ENCODE measurements at regions not wholly inside any gene's neighbourhood (a gene's known extent, or its start where the extent isn't known, plus 50 kb on each side); places are given as distances from the start of the nearest gene placed in this dataset.

- Histone ChIP-seq H3K4me3 (ENCODE audit: control extremely low read depth in 1 of 5, extremely low read depth in 1 of 5, insufficient read depth in 1 of 5, low read depth in 2 of 5, low read length in 4 of 5) (no peak overlapping the region), H3K36me3 (replicated peaks in 1 of 2; ENCODE audit: control extremely low read depth in 1 of 2, control insufficient read depth in 1 of 2, extremely low read depth in 1 of 2, insufficient read depth in 2 of 2, low read length in 1 of 2) (no peaks in the 10 kb centered on the region), H3K79me2 (ENCODE audit: control insufficient read depth, insufficient read depth, low read length) (no peaks in the 10 kb centered on the region), H3K4me1 (ENCODE audit: control insufficient read depth in 2 of 2, insufficient read depth in 2 of 2, low read length in 2 of 2) (no peaks in the 10 kb centered on the region), H3K9me3 (ENCODE audit: control extremely low read depth in 1 of 3, control insufficient read depth in 2 of 3, insufficient read depth in 1 of 3, low read length in 2 of 3) (peaks cover 0 to 27% (median 0%) of the 10 kb centered on the region in 3 donors), H2AFZ (ENCODE audit: insufficient read depth, low read depth, low read length, poor library complexity, severe bottlenecking) (no peak overlapping the region), H3K4me2 (replicated peaks; ENCODE audit: low read depth, low read length, poor library complexity, severe bottlenecking) (no peak overlapping the region), H3K27me3 (replicated peaks in 1 of 4; ENCODE audit: control extremely low read depth in 1 of 4, control insufficient read depth in 3 of 4, insufficient read depth in 4 of 4, low read length in 3 of 4) (peaks cover 0 to 2% (median 0%) of the 10 kb centered on the region in 4 experiments), H3K27ac (ENCODE audit: low read length in 2 of 2) (no peak overlapping the region), H3K9ac (ENCODE audit: low read length) (no peak overlapping the region), H4K20me1 (ENCODE audit: control insufficient read depth, insufficient read depth, low read length, poor library complexity, severe bottlenecking) (no peaks in the 10 kb centered on the region)
- H3K4me1 Mint-ChIP-seq, result no peaks in the 10 kb centered on the region
- ChIA-PET POLR2A (no interaction called here), CTCF (no interaction called here)
- WGBS (ENCODE audit: insufficient coverage), result 84% methylated on average over 12 of the region's 17 CpGs
- DNase-seq, result no peak
- H3K9me3 Mint-ChIP-seq (ENCODE audit: insufficient read depth), result peaks cover 2% of the 10 kb centered on the region
- no peak overlapping the region for H3K4me3 Mint-ChIP-seq
- intact Hi-C loops (cut with micrococcal nuclease), result no loop called here
- TF ChIP-seq EZH2 (IDR thresholded peaks at IDR 0.05; ENCODE audit: borderline replicate concordance, insufficient read depth, low read depth, low read length, poor library complexity, severe bottlenecking) (no peak), CTCF (IDR thresholded peaks at IDR 0.05) (no peak)
- no peak for ATAC-seq (ENCODE audit: low read depth)
- no peaks in the 10 kb centered on the region for H3K27me3 Mint-ChIP-seq
- H3K27ac Mint-ChIP-seq, result no peak overlapping the region
Observed at GRCh38 chr2:238726670-238727584, 121.0 kb upstream of the TWIST2 start.

- no peaks in the 10 kb centered on the region for H3K4me1 ChIP-seq (ENCODE audit: control insufficient read depth in 2 of 2, insufficient read depth in 2 of 2, low read length in 2 of 2)
- no peaks in the 10 kb centered on the region for H4K20me1 ChIP-seq (ENCODE audit: control insufficient read depth, insufficient read depth, low read length, poor library complexity, severe bottlenecking)
- H3K9me3 ChIP-seq (ENCODE audit: control extremely low read depth in 1 of 3, control insufficient read depth in 2 of 3, insufficient read depth in 1 of 3, low read length in 2 of 3), result peaks cover 0 to 19% (median 0%) of the 10 kb centered on the region in 3 donors
- H3K9ac ChIP-seq (ENCODE audit: low read length), result no peak overlapping the region
- H3K27ac ChIP-seq (ENCODE audit: low read length in 2 of 2), result no peak overlapping the region
- H2AFZ ChIP-seq (ENCODE audit: insufficient read depth, low read depth, low read length, poor library complexity, severe bottlenecking), result no peak overlapping the region
- H3K4me2 ChIP-seq (replicated peaks; ENCODE audit: low read depth, low read length, poor library complexity, severe bottlenecking), result no peak overlapping the region
- no peak overlapping the region for H3K4me3 Mint-ChIP-seq
- H3K4me3 ChIP-seq (ENCODE audit: control extremely low read depth in 1 of 5, extremely low read depth in 1 of 5, insufficient read depth in 1 of 5, low read depth in 2 of 5, low read length in 4 of 5), result no peak overlapping the region
- H3K27ac Mint-ChIP-seq, result no peak overlapping the region
- H3K79me2 ChIP-seq (ENCODE audit: control insufficient read depth, insufficient read depth, low read length), result no peaks in the 10 kb centered on the region
- ChIA-PET CTCF (no interaction called here), POLR2A (no interaction called here)
- TF ChIP-seq CTCF (IDR thresholded peaks at IDR 0.05) (no peak), EZH2 (IDR thresholded peaks at IDR 0.05; ENCODE audit: borderline replicate concordance, insufficient read depth, low read depth, low read length, poor library complexity, severe bottlenecking) (no peak)
- WGBS (ENCODE audit: insufficient coverage), result 97% methylated on average over 3 of the region's 11 CpGs
- no peak for ATAC-seq (ENCODE audit: low read depth)
- DNase-seq, result no peak
- H3K9me3 Mint-ChIP-seq (ENCODE audit: insufficient read depth), result peaks cover 4% of the 10 kb centered on the region
- H3K27me3 Mint-ChIP-seq, result no peaks in the 10 kb centered on the region
- H3K4me1 Mint-ChIP-seq, result no peaks in the 10 kb centered on the region
- intact Hi-C loops (cut with micrococcal nuclease), result no loop called here
- no peaks in the 10 kb centered on the region for H3K36me3 ChIP-seq (replicated peaks in 1 of 2; ENCODE audit: control extremely low read depth in 1 of 2, control insufficient read depth in 1 of 2, extremely low read depth in 1 of 2, insufficient read depth in 2 of 2, low read length in 1 of 2)
- H3K27me3 ChIP-seq (replicated peaks in 1 of 4; ENCODE audit: control extremely low read depth in 1 of 4, control insufficient read depth in 3 of 4, insufficient read depth in 4 of 4, low read length in 3 of 4), result peaks cover 0 to 2% (median 0%) of the 10 kb centered on the region in 4 experiments
Observed at GRCh38 chr2:238727585-238728329, 120.1 kb upstream of the TWIST2 start.

Measured in B cell (primary cell).